Mesendoderm (in vitro differentiated cells): ENCODE measurements at regions not wholly inside any gene's neighbourhood (a gene's known extent, or its start where the extent isn't known, plus 50 kb on each side); places are given as distances from the start of the nearest gene placed in this dataset.

Experiments used
- DNase-seq: peaks from one replicate; pipeline ENCODE4 v3.0.0; 2013
- H2AK5ac ChIP-seq: 2 replicates; pipeline ENCODE4 v1.6.1; 2013; ENCODE audit warnings: low read length, inconsistent platforms
- H2BK120ac ChIP-seq: 2 replicates; pipeline ENCODE4 v1.6.1; 2013; ENCODE audit warnings: low read depth, mild to moderate bottlenecking, low read length, moderate library complexity, mixed read lengths
- H2BK15ac ChIP-seq: replicated peaks from 2 replicates; pipeline ENCODE4 v1.6.1; 2013; ENCODE audit warnings: low read depth, mild to moderate bottlenecking, moderate library complexity
- H2BK5ac ChIP-seq: 2 replicates; pipeline ENCODE4 v1.6.1; 2013; ENCODE audit warnings: low read length, inconsistent platforms
- H3K18ac ChIP-seq: 2 replicates; pipeline ENCODE4 v1.6.1; 2013; ENCODE audit warnings: mild to moderate bottlenecking, low read length, mixed read lengths
- H3K23ac ChIP-seq: one replicate; pipeline ENCODE4 v1.6.1; 2013; ENCODE audit warnings: low read length
- H3K27ac ChIP-seq: 2 replicates; pipeline ENCODE4 v1.5.1; 2013; ENCODE audit warnings: low read depth, mild to moderate bottlenecking, inconsistent platforms, low read length, moderate library complexity
- H3K27me3 ChIP-seq: 2 replicates; pipeline ENCODE4 v1.6.1; 2013; ENCODE audit warnings: low read length, control low read depth, mild to moderate bottlenecking, inconsistent platforms; ENCODE audit not compliant: insufficient read depth, poor library complexity
- H3K36me3 ChIP-seq: 2 replicates; pipeline ENCODE4 v1.6.1; 2013; ENCODE audit warnings: low read length, inconsistent platforms; ENCODE audit not compliant: control insufficient read depth, insufficient read depth
- H3K4ac ChIP-seq: one replicate; pipeline ENCODE4 v1.6.1; 2013; ENCODE audit warnings: low read depth, mild to moderate bottlenecking, low read length, moderate library complexity
- H3K4me1 ChIP-seq: 2 replicates; pipeline ENCODE4 v1.6.1; 2013; ENCODE audit warnings: low read depth, low read length, inconsistent platforms; ENCODE audit not compliant: control insufficient read depth
- H3K4me2 ChIP-seq: 2 replicates; pipeline ENCODE4 v1.6.1; 2013; ENCODE audit warnings: low read length
- H3K4me3 ChIP-seq: 2 replicates; pipeline ENCODE4 v1.5.1; 2013; ENCODE audit warnings: mild to moderate bottlenecking, low read length
- H3K56ac ChIP-seq: one replicate; pipeline ENCODE4 v1.6.1; 2013; ENCODE audit warnings: low read length
- H3K79me1 ChIP-seq: 2 replicates; pipeline ENCODE4 v1.6.1; 2013; ENCODE audit warnings: low read length, inconsistent platforms
- H3K79me2 ChIP-seq: 2 replicates; pipeline ENCODE4 v1.6.1; 2013; ENCODE audit warnings: mild to moderate bottlenecking, low read length; ENCODE audit not compliant: control insufficient read depth, insufficient read depth
- H3K9ac ChIP-seq: 2 replicates; pipeline ENCODE4 v1.6.1; 2013; ENCODE audit warnings: low read length, inconsistent platforms
- H4K5ac ChIP-seq: one replicate; pipeline ENCODE4 v1.6.1; 2013; ENCODE audit warnings: low read length
- H4K8ac ChIP-seq: one replicate; pipeline ENCODE4 v1.6.1; 2013; ENCODE audit warnings: low read depth, mild to moderate bottlenecking, control low read depth, low read length, moderate library complexity
- WGBS: extraction: QIAGEN DNeasy Blood & Tissue Kit; methylation state at CpG from one replicate; pipeline ENCODE4 v1.1.7; 2013; ENCODE audit warnings: low lambda C conversion rate, missing lambda C conversion rate; ENCODE audit not compliant: insufficient coverage; ENCODE audit errors: extremely low coverage; 5-methylcytosine and 5-hydroxymethylcytosine counted together

GRCh38 chr5:74334762-74335384 is 305.7 kb downstream of the ENC1 start:
- no CpG with 5 or more reads among the region's 5 CpGs for WGBS
- H4K5ac ChIP-seq: no peak overlapping the region
- H3K18ac ChIP-seq: no peak overlapping the region

GRCh38 chr5:74334062-74334761 is 306.3 kb downstream of the ENC1 start:
- Histone ChIP-seq H3K79me1 (no peaks in the 10 kb centered on the region), H2BK15ac (no peak overlapping the region), H3K18ac (no peak overlapping the region), H3K9ac (no peak overlapping the region), H3K27me3 (no peaks in the 10 kb centered on the region), H3K4me1 (peaks cover 9% of the 10 kb centered on the region), H3K79me2 (no peaks in the 10 kb centered on the region), H3K56ac (peak overlapping the region; percentile 40), H3K4me2 (no peak overlapping the region), H3K36me3 (no peaks in the 10 kb centered on the region), H4K8ac (no peak overlapping the region), H2AK5ac (no peak overlapping the region), H2BK120ac (no peak overlapping the region), H3K27ac (no peak overlapping the region), H2BK5ac (peak overlapping the region; percentile 16), H3K4me3 (no peak overlapping the region), H3K23ac (no peak overlapping the region), H3K4ac (no peak overlapping the region), H4K5ac (no peak overlapping the region)
- peak; percentile 80 for DNase-seq
- no CpG with 5 or more reads among the region's 4 CpGs for WGBS

More at GRCh38 chr5:74334762-74335384, 305.7 kb downstream of the ENC1 start:
- no peak overlapping the region for H2BK5ac ChIP-seq
- no peak overlapping the region for H3K9ac ChIP-seq
- no peak overlapping the region for H3K4ac ChIP-seq
- no peak overlapping the region for H3K23ac ChIP-seq
- no peaks in the 10 kb centered on the region for H3K79me1 ChIP-seq
- H3K27me3 ChIP-seq: no peaks in the 10 kb centered on the region
- no peak for DNase-seq
- no peak overlapping the region for H3K4me2 ChIP-seq
- H4K8ac ChIP-seq: no peak overlapping the region
- no peaks in the 10 kb centered on the region for H3K36me3 ChIP-seq
- H3K4me1 ChIP-seq: peaks cover 9% of the 10 kb centered on the region
- H3K27ac ChIP-seq: no peak overlapping the region
- H3K79me2 ChIP-seq: no peaks in the 10 kb centered on the region
- H3K56ac ChIP-seq: peak overlapping the region; percentile 56
- H2BK120ac ChIP-seq: no peak overlapping the region
- H3K4me3 ChIP-seq: no peak overlapping the region
- H2AK5ac ChIP-seq: no peak overlapping the region
- H2BK15ac ChIP-seq: no peak overlapping the region

- H3K36me3 ChIP-seq: no peaks in the 10 kb centered on the region
- no peak overlapping the region for H4K5ac ChIP-seq
- no peak overlapping the region for H3K4me2 ChIP-seq
- no peak overlapping the region for H3K4ac ChIP-seq
- H3K23ac ChIP-seq: no peak overlapping the region
- peak overlapping the region; percentile 1 for H2BK5ac ChIP-seq
- H3K18ac ChIP-seq: no peak overlapping the region
- H3K27me3 ChIP-seq: no peaks in the 10 kb centered on the region
- H3K27ac ChIP-seq: no peak overlapping the region
- no peaks in the 10 kb centered on the region for H3K79me1 ChIP-seq
- H2BK15ac ChIP-seq: no peak overlapping the region
- no peak overlapping the region for H3K9ac ChIP-seq
- H4K8ac ChIP-seq: no peak overlapping the region
- DNase-seq: no peak
- peak overlapping the region; percentile 1 for H3K56ac ChIP-seq
- no peak overlapping the region for H2BK120ac ChIP-seq
- no peak overlapping the region for H3K4me3 ChIP-seq
- H3K79me2 ChIP-seq: no peaks in the 10 kb centered on the region
- peaks cover 9% of the 10 kb centered on the region for H3K4me1 ChIP-seq
- peak overlapping the region; percentile 47 for H2AK5ac ChIP-seq
Observed at GRCh38 chr5:74333430-74333829, 307.1 kb downstream of the ENC1 start.

DNA sequence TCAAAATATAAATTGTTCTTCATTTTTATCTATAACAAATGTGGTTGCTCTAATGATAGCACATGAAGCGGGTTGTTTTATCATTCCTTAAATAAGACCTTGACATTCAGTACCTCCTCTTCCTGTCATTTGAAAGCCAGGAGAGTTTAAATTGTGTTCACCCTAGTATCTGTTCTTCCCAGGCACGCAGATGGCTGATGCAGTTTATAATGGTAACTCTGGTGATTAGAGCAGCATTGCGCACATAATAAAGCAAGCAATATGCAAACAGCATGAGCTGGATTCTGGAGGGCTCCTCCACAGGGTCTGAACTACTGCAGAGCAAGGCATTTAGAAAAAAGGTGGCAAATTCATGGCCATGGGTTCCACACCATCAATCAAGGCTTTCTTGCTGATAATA is 307.8 kb downstream of the ENC1 start:
- no peaks in the 10 kb centered on the region for H3K27me3 ChIP-seq
- no CpG with 5 or more reads among the region's 3 CpGs for WGBS

GRCh38 chr5:74332006-74332405 is 308.5 kb downstream of the ENC1 start:
- no peak overlapping the region for H2BK5ac ChIP-seq
- H3K56ac ChIP-seq: no peak overlapping the region
- H4K5ac ChIP-seq: no peak overlapping the region
- no peak for DNase-seq
- H3K23ac ChIP-seq: peak overlapping the region; percentile 69
- H3K9ac ChIP-seq: no peak overlapping the region
- H3K79me1 ChIP-seq: no peaks in the 10 kb centered on the region
- no peak overlapping the region for H3K4ac ChIP-seq
- H3K4me3 ChIP-seq: no peak overlapping the region
- WGBS: no CpG with 5 or more reads among the region's 7 CpGs
- H3K4me2 ChIP-seq: no peak overlapping the region
- no peak overlapping the region for H2BK15ac ChIP-seq
- no peak overlapping the region for H2AK5ac ChIP-seq
- H3K27ac ChIP-seq: no peak overlapping the region
- H2BK120ac ChIP-seq: peak overlapping the region; percentile 51
- no peaks in the 10 kb centered on the region for H3K79me2 ChIP-seq
- no peaks in the 10 kb centered on the region for H3K27me3 ChIP-seq
- no peak overlapping the region for H3K18ac ChIP-seq
- no peak overlapping the region for H4K8ac ChIP-seq
- H3K36me3 ChIP-seq: no peaks in the 10 kb centered on the region
- H3K4me1 ChIP-seq: peaks cover 5% of the 10 kb centered on the region

More for the DNA sequence above, 307.8 kb downstream of the ENC1 start:
- Histone ChIP-seq H3K27ac (no peak overlapping the region), H3K4me2 (no peak overlapping the region), H3K4me1 (peaks cover 9% of the 10 kb centered on the region), H3K23ac (no peak overlapping the region), H3K18ac (no peak overlapping the region), H2BK5ac (no peak overlapping the region), H2AK5ac (no peak overlapping the region), H4K5ac (no peak overlapping the region), H3K79me1 (no peaks in the 10 kb centered on the region), H3K9ac (no peak overlapping the region), H3K4ac (no peak overlapping the region), H3K4me3 (no peak overlapping the region), H4K8ac (no peak overlapping the region), H3K36me3 (no peaks in the 10 kb centered on the region), H3K79me2 (no peaks in the 10 kb centered on the region), H2BK120ac (no peak overlapping the region), H2BK15ac (no peak overlapping the region), H3K56ac (no peak overlapping the region)
- DNase-seq: no peak
